Dendritic cell treated with granulocyte-macrophage colony-stimulating factor and Interleukin-4, amounts not matched to agents 40 ng/mL and 50 ng/mL, for 4 days (primary cell): ENCODE measurements at regions not wholly inside any gene's neighbourhood (a gene's known extent, or its start where the extent isn't known, plus 50 kb on each side); places are given as distances from the start of the nearest gene placed in this dataset.
"Not testable (repeated sequence)": the region's sequence is repeated elsewhere in the genome, so short reads cannot be mapped to it uniquely, and the experiment has no call there.

Experiments
- H3K27ac Mint-ChIP-seq: one replicate; pipeline ENCODE4 v1.8.0; 2022; ENCODE audit warnings: mild to moderate bottlenecking, mixed read lengths
- H3K27me3 Mint-ChIP-seq: one replicate; pipeline ENCODE4 v1.8.0; 2022; ENCODE audit warnings: mild to moderate bottlenecking, mixed read lengths
- H3K36me3 Mint-ChIP-seq: one replicate; pipeline ENCODE4 v1.8.0; 2022; ENCODE audit warnings: low read depth, mixed read lengths
- H3K4me1 Mint-ChIP-seq: one replicate; pipeline ENCODE4 v1.8.0; 2022; ENCODE audit warnings: low read depth, mixed read lengths
- H3K4me3 Mint-ChIP-seq: one replicate; pipeline ENCODE4 v1.8.0; 2022; ENCODE audit warnings: mild to moderate bottlenecking, moderate library complexity, mixed read lengths
- H3K9me3 Mint-ChIP-seq: one replicate; pipeline ENCODE4 v1.8.0; 2022; ENCODE audit warnings: mixed read lengths
- intact Hi-C: fragments of 100-400 bp; cut with micrococcal nuclease; formaldehyde crosslinking; loops from one replicate; pipeline ENCODE4 v1.15.0; 2022

- no peaks in the 10 kb centered on the region for H3K4me1 Mint-ChIP-seq
- no peak overlapping the region for H3K4me3 Mint-ChIP-seq
- intact Hi-C loops, result no loop called here
- no peak overlapping the region for H3K27ac Mint-ChIP-seq
- no peaks in the 10 kb centered on the region for H3K27me3 Mint-ChIP-seq
- peaks cover 78% of the 10 kb centered on the region for H3K9me3 Mint-ChIP-seq
- no peaks in the 10 kb centered on the region for H3K36me3 Mint-ChIP-seq
Observed at GRCh38 chr19:23481043-23481442, 85.8 kb upstream of the ZNF91 start.

- H3K36me3 Mint-ChIP-seq, result no peaks in the 10 kb centered on the region
- H3K4me3 Mint-ChIP-seq, result no peak overlapping the region
- H3K9me3 Mint-ChIP-seq, result peaks cover 61% of the 10 kb centered on the region
- no peaks in the 10 kb centered on the region for H3K27me3 Mint-ChIP-seq
- intact Hi-C loops, result no loop called here
- H3K27ac Mint-ChIP-seq, result no peak overlapping the region
- H3K4me1 Mint-ChIP-seq, result no peaks in the 10 kb centered on the region
Observed at GRCh38 chr19:23475477-23475876, 80.2 kb upstream of the ZNF91 start.

GRCh38 chr19:23474761-23475160, 79.5 kb upstream of the ZNF91 start:
- Mint-ChIP-seq H3K4me1 (no peaks in the 10 kb centered on the region), H3K27me3 (no peaks in the 10 kb centered on the region), H3K36me3 (no peaks in the 10 kb centered on the region), H3K27ac (no peak overlapping the region), H3K4me3 (no peak overlapping the region), H3K9me3 (peaks cover 68% of the 10 kb centered on the region)
- intact Hi-C loops, result no loop called here

- no peaks in the 10 kb centered on the region for H3K36me3 Mint-ChIP-seq
- intact Hi-C loops, result no loop called here
- H3K27me3 Mint-ChIP-seq, result no peaks in the 10 kb centered on the region
- peaks cover 69% of the 10 kb centered on the region for H3K9me3 Mint-ChIP-seq
- no peak overlapping the region for H3K27ac Mint-ChIP-seq
- no peak overlapping the region for H3K4me3 Mint-ChIP-seq
- H3K4me1 Mint-ChIP-seq, result no peaks in the 10 kb centered on the region
Observed at GRCh38 chr19:23474172-23474571, 78.9 kb upstream of the ZNF91 start.

GRCh38 chr19:23470873-23471545, 75.7 kb upstream of the ZNF91 start:
- Mint-ChIP-seq H3K27me3 (no peaks in the 10 kb centered on the region), H3K27ac (no peak overlapping the region), H3K36me3 (no peaks in the 10 kb centered on the region), H3K4me1 (no peaks in the 10 kb centered on the region), H3K9me3 (peaks cover 71% of the 10 kb centered on the region), H3K4me3 (no peak overlapping the region)
- intact Hi-C loops, result no loop called here

- H3K4me3 Mint-ChIP-seq, intact Hi-C loops, H3K27me3 Mint-ChIP-seq, H3K4me1 Mint-ChIP-seq, H3K27ac Mint-ChIP-seq, H3K36me3 Mint-ChIP-seq: not testable (repeated sequence)
- H3K9me3 Mint-ChIP-seq, result peaks cover 78% of the 10 kb centered on the region
Observed at GRCh38 chr19:23464349-23464748, 69.1 kb upstream of the ZNF91 start.

- no peaks in the 10 kb centered on the region for H3K4me1 Mint-ChIP-seq
- no peak overlapping the region for H3K4me3 Mint-ChIP-seq
- no peaks in the 10 kb centered on the region for H3K27me3 Mint-ChIP-seq
- peaks cover 78% of the 10 kb centered on the region for H3K9me3 Mint-ChIP-seq
- H3K36me3 Mint-ChIP-seq, result no peaks in the 10 kb centered on the region
- no peak overlapping the region for H3K27ac Mint-ChIP-seq
- intact Hi-C loops, result no loop called here
Observed at GRCh38 chr19:23461120-23461519, 65.8 kb upstream of the ZNF91 start.

GRCh38 chr19:23460656-23461055, 65.4 kb upstream of the ZNF91 start:
- no peak overlapping the region for H3K4me3 Mint-ChIP-seq
- intact Hi-C loops, result no loop called here
- H3K36me3 Mint-ChIP-seq, result no peaks in the 10 kb centered on the region
- H3K4me1 Mint-ChIP-seq, result no peaks in the 10 kb centered on the region
- H3K27me3 Mint-ChIP-seq, result no peaks in the 10 kb centered on the region
- H3K9me3 Mint-ChIP-seq, result peaks cover 78% of the 10 kb centered on the region
- H3K27ac Mint-ChIP-seq, result no peak overlapping the region
